Common myeloid progenitor, CD34-positive (primary cell): ENCODE measurements at regions not wholly inside any gene's neighbourhood (a gene's known extent, or its start where the extent isn't known, plus 50 kb on each side); places are given as distances from the start of the nearest gene placed in this dataset.

Source experiments
- CTCF ChIA-PET: fragments of 350-600 bp; sonication (Branson Sonifier 250); formaldehyde crosslinking; loops from one replicate; lab custom pipeline; 2021; ENCODE audit warnings: antibody characterized with exemption; lab: Charles Lee
- POLR2A ChIA-PET: fragments of 350-600 bp; sonication (Branson Sonifier 250); formaldehyde crosslinking; loops from one replicate; lab custom pipeline; 2021; ENCODE audit warnings: antibody characterized with exemption; lab: Charles Lee
- DNase-seq, 3 donors: peaks; one replicate each; pipeline versions ENCODE4 v3.0.0 to v3.0.0-alpha.2; 2013
- H3K27ac ChIP-seq, 2 experiments: 1 replicate in 1 of 2; 2 replicates in 1 of 2; pipeline ENCODE4 v1.7.0; 2013; ENCODE audit warnings: inconsistent platforms in 2 of 2, low read length in 2 of 2, mild to moderate bottlenecking in 2 of 2, low read depth in 1 of 2, moderate library complexity in 1 of 2; ENCODE audit not compliant: severe bottlenecking in 2 of 2, insufficient read depth in 1 of 2, poor library complexity in 1 of 2
- H3K27me3 ChIP-seq, 5 experiments: replicated peaks in 2 of 5; 1 replicate in 3 of 5; 2 replicates in 2 of 5; pipeline versions ENCODE4 v1.6.1 to v1.7.0; 2013; ENCODE audit warnings: low read length in 4 of 5, mild to moderate bottlenecking in 2 of 5, moderate library complexity in 2 of 5, inconsistent platforms in 1 of 5; ENCODE audit not compliant: insufficient read depth in 5 of 5, control insufficient read depth in 4 of 5
- H3K36me3 ChIP-seq, 4 experiments: 1 replicate in 2 of 4; 2 replicates in 2 of 4; pipeline versions ENCODE4 v1.6.1 to v1.7.0; 2013; ENCODE audit warnings: low read length in 3 of 4, control low read depth in 1 of 4, mild to moderate bottlenecking in 1 of 4; ENCODE audit not compliant: control insufficient read depth in 4 of 4, insufficient read depth in 4 of 4
- H3K4me1 ChIP-seq, 4 experiments: 1 replicate in 3 of 4; 2 replicates in 1 of 4; pipeline versions ENCODE4 v1.6.1 to v1.7.1; 2013; ENCODE audit warnings: low read length in 3 of 4, mild to moderate bottlenecking in 3 of 4, control low read depth in 1 of 4, inconsistent platforms in 1 of 4, moderate library complexity in 1 of 4; ENCODE audit not compliant: control insufficient read depth in 4 of 4, insufficient read depth in 4 of 4; ENCODE audit errors: control extremely low read depth in 1 of 4
- H3K4me3 ChIP-seq, 7 experiments: 1 replicate in 4 of 7; 2 replicates in 3 of 7; pipeline versions ENCODE4 v1.5.1 to v1.7.0; 2013; ENCODE audit warnings: mild to moderate bottlenecking in 7 of 7, low read length in 6 of 7, moderate library complexity in 6 of 7, inconsistent platforms in 2 of 7, low read depth in 2 of 7, control low read depth in 1 of 7; ENCODE audit not compliant: insufficient read depth in 4 of 7, control insufficient read depth in 1 of 7; ENCODE audit errors: extremely low read depth in 1 of 7
- H3K9me3 ChIP-seq, 5 experiments: 1 replicate in 4 of 5; 2 replicates in 1 of 5; pipeline versions ENCODE4 v1.6.1 to v1.7.1; 2013; ENCODE audit warnings: low read length in 4 of 5, mild to moderate bottlenecking in 2 of 5, inconsistent platforms in 1 of 5, low read depth in 1 of 5, moderate library complexity in 1 of 5; ENCODE audit not compliant: control insufficient read depth in 4 of 5, insufficient read depth in 2 of 5; ENCODE audit errors: control extremely low read depth in 1 of 5
- WGBS: methylation state at CpG from one replicate; pipeline ENCODE4 v1.1.5; 2013; ENCODE audit not compliant: insufficient coverage; 5-methylcytosine and 5-hydroxymethylcytosine counted together

- no peaks in the 10 kb centered on the region for H3K9me3 ChIP-seq
- CTCF ChIA-PET = no interaction called here
- H3K4me1 ChIP-seq = no peaks in the 10 kb centered on the region
- 73% methylated on average over 2 of the region's 5 CpGs for WGBS
- H3K4me3 ChIP-seq = no peak overlapping the region
- no peaks in the 10 kb centered on the region for H3K27me3 ChIP-seq
- H3K27ac ChIP-seq = no peak overlapping the region
- no peak for DNase-seq
- H3K36me3 ChIP-seq = no peaks in the 10 kb centered on the region
- POLR2A ChIA-PET = no interaction called here
Observed at GRCh38 chr6:117025310-117025709, 148.3 kb downstream of the RFX6 start.

- Histone ChIP-seq H3K27me3 (no peaks in the 10 kb centered on the region), H3K9me3 (no peaks in the 10 kb centered on the region), H3K4me3 (no peak overlapping the region), H3K27ac (no peak overlapping the region), H3K36me3 (no peaks in the 10 kb centered on the region), H3K4me1 (no peaks in the 10 kb centered on the region)
- ChIA-PET CTCF (no interaction called here), POLR2A (no interaction called here)
- DNase-seq = no peak
- WGBS = no CpG with 5 or more reads among the region's 1 CpG
Observed at GRCh38 chr6:117028256-117028655, 151.2 kb downstream of the RFX6 start.

GRCh38 chr6:117034547-117034946 is 157.5 kb downstream of the RFX6 start:
- H3K4me3 ChIP-seq = no peak overlapping the region
- CTCF ChIA-PET = no interaction called here
- no peak for DNase-seq

DNA sequence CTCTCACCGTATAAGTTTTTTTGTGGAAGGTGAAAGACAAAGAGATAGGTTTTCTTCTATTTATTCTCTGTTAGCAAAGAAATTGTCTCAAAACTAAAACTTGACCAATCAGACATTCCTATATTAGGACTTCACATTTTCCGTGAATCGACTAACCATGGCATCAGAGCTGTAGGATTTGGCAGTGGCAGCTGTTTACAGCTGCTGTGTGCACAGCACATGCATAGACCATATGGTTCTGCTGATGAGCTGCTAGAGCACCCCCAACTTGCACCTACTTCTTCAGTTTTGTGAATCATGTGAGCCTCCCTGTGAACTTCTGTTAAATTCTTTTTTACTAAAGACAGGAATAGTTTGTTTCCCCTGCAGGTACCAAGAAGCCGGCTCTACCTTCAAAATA is 157.9 kb downstream of the RFX6 start:
- CTCF ChIA-PET = no interaction called here
- no peaks in the 10 kb centered on the region for H3K9me3 ChIP-seq

More at GRCh38 chr6:117034547-117034946, 157.5 kb downstream of the RFX6 start:
- Histone ChIP-seq H3K4me1 (no peaks in the 10 kb centered on the region), H3K27ac (no peak overlapping the region), H3K27me3 (no peaks in the 10 kb centered on the region), H3K9me3 (no peaks in the 10 kb centered on the region), H3K36me3 (no peaks in the 10 kb centered on the region)
- WGBS = no CpG with 5 or more reads among the region's 2 CpGs
- POLR2A ChIA-PET = no interaction called here

DNA sequence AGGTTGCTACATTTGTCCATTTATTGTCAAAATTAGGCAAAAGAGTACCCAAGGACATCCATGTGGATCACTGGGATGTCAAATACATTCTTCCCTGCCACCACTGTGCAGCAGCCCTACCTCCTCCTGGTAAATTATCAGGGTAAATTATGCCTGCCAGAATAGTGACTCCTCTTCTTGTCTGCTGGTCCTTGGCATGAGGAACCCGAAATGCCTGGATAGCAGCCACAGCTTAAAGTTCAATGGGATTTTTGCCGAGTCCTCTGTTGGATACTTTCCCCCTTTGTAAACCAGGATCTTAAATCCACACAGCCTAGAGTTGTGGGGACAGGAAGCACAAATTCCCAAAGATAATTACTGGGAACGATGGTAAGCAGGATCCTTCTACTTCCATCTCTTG is 173.3 kb downstream of the RFX6 start:
- WGBS = 100% methylated on average over 1 of the region's 3 CpGs
- Histone ChIP-seq H3K9me3 (peaks cover 0 to 3% (median 0%) of the 10 kb centered on the region in 5 experiments), H3K4me1 (no peaks in the 10 kb centered on the region), H3K4me3 (no peak overlapping the region), H3K27me3 (no peaks in the 10 kb centered on the region), H3K27ac (no peak overlapping the region), H3K36me3 (no peaks in the 10 kb centered on the region)
- ChIA-PET CTCF (no interaction called here), POLR2A (no interaction called here)
- no peak for DNase-seq

More for the DNA sequence above, 157.9 kb downstream of the RFX6 start:
- H3K4me1 ChIP-seq = no peaks in the 10 kb centered on the region
- WGBS = 100% methylated on average over 2 of the region's 4 CpGs
- no peaks in the 10 kb centered on the region for H3K36me3 ChIP-seq
- no peak overlapping the region for H3K4me3 ChIP-seq
- no peak overlapping the region for H3K27ac ChIP-seq
- POLR2A ChIA-PET = no interaction called here
- DNase-seq = no peak
- no peaks in the 10 kb centered on the region for H3K27me3 ChIP-seq

DNA sequence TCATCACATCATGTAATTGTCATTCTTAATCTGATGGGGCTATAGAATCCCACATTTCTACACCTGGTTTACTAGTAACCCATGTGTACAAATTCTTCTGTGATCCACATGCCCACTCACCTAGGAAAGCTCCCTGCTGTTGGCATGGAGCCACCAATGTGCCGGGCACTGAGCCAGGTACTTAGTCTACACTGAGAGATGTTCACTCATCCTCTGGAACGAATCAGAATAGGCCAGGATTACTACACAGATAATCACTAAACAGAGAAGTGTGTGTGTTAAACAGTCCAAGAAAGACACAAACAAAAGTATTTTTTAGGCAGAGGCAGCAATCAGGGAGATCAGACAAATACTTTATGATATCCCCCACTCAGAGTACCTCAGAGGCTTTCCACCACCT is 193.2 kb upstream of the VGLL2 start:
- Histone ChIP-seq H3K4me1 (no peaks in the 10 kb centered on the region), H3K36me3 (no peaks in the 10 kb centered on the region), H3K4me3 (no peak overlapping the region), H3K27me3 (no peaks in the 10 kb centered on the region), H3K27ac (no peak overlapping the region), H3K9me3 (no peaks in the 10 kb centered on the region)
- no peak for DNase-seq
- CTCF ChIA-PET = no interaction called here
- WGBS = no CpG with 5 or more reads among the region's 2 CpGs
- POLR2A ChIA-PET = no interaction called here

DNA sequence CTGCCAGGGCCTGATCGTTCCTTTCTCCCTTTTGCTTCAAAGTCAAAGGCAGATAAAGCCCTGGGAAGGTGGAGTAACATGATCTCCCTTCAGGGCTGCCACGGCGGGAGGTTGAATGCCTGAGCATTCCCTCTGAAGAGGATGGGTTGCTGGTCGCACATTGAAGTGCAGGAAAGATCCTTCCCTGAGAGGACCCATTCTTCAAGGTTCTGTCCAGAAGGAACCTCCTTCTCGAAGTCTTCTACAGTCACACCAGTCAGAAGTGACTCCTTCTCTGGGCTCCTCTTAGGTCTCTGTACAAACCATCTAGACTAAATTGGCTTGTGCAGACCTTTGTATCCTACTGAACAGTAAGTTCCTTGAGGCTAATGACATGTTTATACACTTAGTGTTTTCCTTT is 192.6 kb upstream of the VGLL2 start:
- CTCF ChIA-PET = no interaction called here
- POLR2A ChIA-PET = no interaction called here
- Histone ChIP-seq H3K27ac (no peak overlapping the region), H3K36me3 (no peaks in the 10 kb centered on the region), H3K9me3 (no peaks in the 10 kb centered on the region), H3K27me3 (no peaks in the 10 kb centered on the region), H3K4me3 (no peak overlapping the region), H3K4me1 (no peaks in the 10 kb centered on the region)
- WGBS = 47% methylated on average over 4 of the region's 5 CpGs
- no peak for DNase-seq
